ENCODE measurements at regions not wholly inside any gene's neighbourhood (a gene's known extent, or its start where the extent isn't known, plus 50 kb on each side); places are given as distances from the start of the nearest gene placed in this dataset.
A peak's percentile ranks its signal among the peaks of the same experiment; 100 is the strongest.

DNA sequence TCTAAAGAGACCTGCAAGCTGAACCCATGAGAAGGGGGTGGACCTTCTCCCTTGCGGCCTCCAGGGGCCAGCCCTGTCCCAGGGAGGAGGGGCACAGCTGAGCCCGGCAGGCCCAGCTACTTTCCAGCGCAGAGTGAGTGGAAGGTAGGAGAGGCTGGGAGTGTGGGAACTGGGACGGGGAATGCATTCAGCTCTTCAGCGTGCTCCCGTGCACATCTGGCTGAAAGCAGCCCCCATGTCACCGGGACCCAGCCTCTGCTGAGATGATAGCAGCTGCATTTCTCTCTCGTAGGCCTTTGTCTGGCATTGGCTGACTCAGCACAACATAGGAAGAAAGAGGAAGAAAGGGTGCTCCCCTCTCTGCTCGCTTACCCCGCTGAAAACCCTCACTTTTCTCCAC lies 951.5 kb downstream of the TBC1D22A start:
- H3K27ac ChIP-seq (ENCODE audit: insufficient read depth, low read length, poor library complexity, severe bottlenecking) = no peak overlapping the region
- H3K36me3 ChIP-seq (ENCODE audit: control insufficient read depth, insufficient read depth, low read length) = no peaks in the 10 kb centered on the region
- no peaks in the 10 kb centered on the region for H3K27me3 ChIP-seq (ENCODE audit: control insufficient read depth, insufficient read depth, low read length)
- DNase-seq (no peak), ATAC-seq (ENCODE audit: low read depth in 2 of 2) (no peak)
- no peaks in the 10 kb centered on the region for H3K9me3 ChIP-seq (ENCODE audit: control insufficient read depth in 2 of 2, low read length in 2 of 2)
- H3K4me3 ChIP-seq (ENCODE audit: low read depth, low read length) = no peak overlapping the region
- H3K4me3 Mint-ChIP-seq = no peak overlapping the region
- no peaks in the 10 kb centered on the region for H3K36me3 Mint-ChIP-seq
- no peak overlapping the region for H3K27ac Mint-ChIP-seq
- H3K9me3 Mint-ChIP-seq = peaks cover 0 to 1% (median 0%) of the 10 kb centered on the region in 7 donors
- peaks cover 6% of the 10 kb centered on the region for H3K27me3 Mint-ChIP-seq
- H3K4me1 ChIP-seq (ENCODE audit: control insufficient read depth, insufficient read depth, low read length, poor library complexity, severe bottlenecking) = no peaks in the 10 kb centered on the region
- H3K4me1 Mint-ChIP-seq = peaks cover 0 to 2% (median 0%) of the 10 kb centered on the region in 4 donors

DNA sequence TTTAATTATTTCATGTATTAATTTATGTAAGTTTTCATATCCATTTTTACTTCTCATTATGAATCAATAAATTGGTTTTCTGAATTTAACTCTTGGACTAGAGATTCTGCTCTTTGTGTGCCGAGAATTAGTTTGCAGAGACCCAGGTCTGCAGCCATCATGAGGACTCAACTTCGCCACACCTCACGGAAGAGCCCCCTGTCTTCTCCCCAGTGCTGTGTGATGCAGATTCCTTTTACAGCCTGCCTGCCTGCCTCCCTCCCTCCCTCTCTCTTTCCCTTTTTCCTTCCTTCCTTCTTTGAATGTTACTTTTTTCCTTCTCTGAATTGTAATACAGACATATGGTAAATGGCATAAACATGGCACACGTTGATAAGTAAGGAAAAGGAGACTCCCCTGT lies 947.7 kb downstream of the TBC1D22A start:
- no peak for DNase-seq
- Mint-ChIP-seq H3K4me1 (no peaks in the 10 kb centered on the region), H3K9me3 (no peaks in the 10 kb centered on the region), H3K36me3 (no peaks in the 10 kb centered on the region), H3K27me3 (peaks cover 6% of the 10 kb centered on the region), H3K27ac (no peak overlapping the region), H3K4me3 (no peak overlapping the region)
- Histone ChIP-seq H3K27ac (ENCODE audit: insufficient read depth, low read length, poor library complexity, severe bottlenecking) (no peak overlapping the region), H3K4me3 (ENCODE audit: low read depth, low read length) (no peak overlapping the region), H3K36me3 (ENCODE audit: control insufficient read depth, insufficient read depth, low read length) (no peaks in the 10 kb centered on the region), H3K4me1 (ENCODE audit: control insufficient read depth, insufficient read depth, low read length, poor library complexity, severe bottlenecking) (no peaks in the 10 kb centered on the region), H3K27me3 (ENCODE audit: control insufficient read depth, insufficient read depth, low read length) (no peaks in the 10 kb centered on the region), H3K9me3 (ENCODE audit: control insufficient read depth in 2 of 2, low read length in 2 of 2) (no peaks in the 10 kb centered on the region)
- ATAC-seq (ENCODE audit: low read depth in 2 of 2) = no peak

DNA sequence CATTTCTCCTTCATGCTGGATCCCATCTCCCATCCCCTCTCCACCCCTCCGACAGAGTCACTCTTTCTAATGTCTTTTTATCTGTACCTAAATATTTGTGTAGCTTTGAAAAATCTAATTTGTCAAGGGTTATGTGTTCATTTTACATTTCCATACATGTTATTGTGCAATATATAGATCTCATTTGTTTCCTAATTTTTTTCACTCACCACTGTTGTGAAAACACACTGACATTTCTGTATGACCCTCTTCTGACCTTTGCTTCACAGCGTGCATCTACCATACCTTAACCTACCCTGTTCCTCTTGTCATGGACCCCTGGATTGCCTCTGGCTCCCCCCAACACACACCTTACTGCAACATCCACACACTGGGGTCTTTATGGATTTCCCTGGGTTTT lies 942.9 kb downstream of the TBC1D22A start:
- no peaks in the 10 kb centered on the region for H3K36me3 Mint-ChIP-seq
- ATAC-seq (ENCODE audit: low read depth in 2 of 2) = no peak
- no peaks in the 10 kb centered on the region for H3K27me3 ChIP-seq (ENCODE audit: control insufficient read depth, insufficient read depth, low read length)

DNA sequence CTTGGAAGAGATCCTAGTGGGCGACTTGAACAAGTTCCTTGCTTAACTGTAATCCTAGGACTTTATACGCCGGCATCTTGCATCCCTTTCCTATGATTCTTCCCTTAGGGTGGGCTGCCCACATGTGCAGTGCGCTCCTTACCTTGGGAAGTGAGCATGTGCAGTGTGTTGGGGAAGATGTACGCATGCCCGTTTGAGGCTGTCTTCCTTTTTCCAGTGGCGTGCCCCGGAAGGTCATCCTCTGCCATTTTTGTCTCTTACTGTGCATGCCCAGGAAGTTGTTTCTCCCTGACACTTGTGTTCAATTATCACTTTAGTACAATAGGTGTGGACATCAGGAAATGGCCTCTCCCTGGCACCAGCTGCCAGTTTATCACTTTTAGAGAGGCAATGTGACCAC lies 936.5 kb downstream of the TBC1D22A start:
- no peaks in the 10 kb centered on the region for H3K9me3 ChIP-seq (ENCODE audit: control insufficient read depth in 2 of 2, low read length in 2 of 2)

More for the DNA sequence above, 942.9 kb downstream of the TBC1D22A start:
- no peak for DNase-seq
- H3K4me1 ChIP-seq (ENCODE audit: control insufficient read depth, insufficient read depth, low read length, poor library complexity, severe bottlenecking) = no peaks in the 10 kb centered on the region
- H3K9me3 Mint-ChIP-seq = no peaks in the 10 kb centered on the region
- H3K27ac Mint-ChIP-seq = peak overlapping the region in 1 of 3 donors; percentile 67
- no peak overlapping the region for H3K4me3 Mint-ChIP-seq
- H3K4me1 Mint-ChIP-seq = no peaks in the 10 kb centered on the region
- H3K4me3 ChIP-seq (ENCODE audit: low read depth, low read length) = no peak overlapping the region
- no peak overlapping the region for H3K27ac ChIP-seq (ENCODE audit: insufficient read depth, low read length, poor library complexity, severe bottlenecking)
- H3K9me3 ChIP-seq (ENCODE audit: control insufficient read depth in 2 of 2, low read length in 2 of 2) = no peaks in the 10 kb centered on the region
- peaks cover 6% of the 10 kb centered on the region for H3K27me3 Mint-ChIP-seq
- H3K36me3 ChIP-seq (ENCODE audit: control insufficient read depth, insufficient read depth, low read length) = no peaks in the 10 kb centered on the region

DNA sequence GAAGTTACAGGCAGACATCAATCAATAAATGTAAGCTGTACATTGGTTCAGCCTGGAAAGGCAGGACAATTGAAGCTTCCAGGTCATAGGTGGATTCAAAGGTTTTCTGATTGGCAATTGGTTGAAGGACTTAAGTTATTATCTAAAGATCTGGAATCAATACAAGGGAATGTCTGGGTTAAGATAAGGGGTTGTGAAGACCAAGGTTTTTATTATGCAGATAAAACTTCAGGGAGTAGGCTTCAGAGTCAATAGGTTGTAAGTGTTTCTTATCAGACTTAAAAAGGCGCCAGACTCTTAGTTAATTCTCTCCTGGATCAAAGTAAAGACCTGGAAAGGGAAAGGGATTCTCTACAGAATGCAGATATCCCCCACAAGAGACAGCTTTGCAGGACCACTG lies 935.4 kb downstream of the TBC1D22A start:
- H3K27me3 Mint-ChIP-seq = peaks cover 6% of the 10 kb centered on the region
- no peak overlapping the region for H3K4me3 ChIP-seq (ENCODE audit: low read depth, low read length)
- peaks cover 0 to 2% (median 0%) of the 10 kb centered on the region in 7 donors for H3K9me3 Mint-ChIP-seq
- no peaks in the 10 kb centered on the region for H3K27me3 ChIP-seq (ENCODE audit: control insufficient read depth, insufficient read depth, low read length)
- no peak for DNase-seq
- no peaks in the 10 kb centered on the region for H3K36me3 Mint-ChIP-seq
- H3K4me3 Mint-ChIP-seq = no peak overlapping the region
- H3K36me3 ChIP-seq (ENCODE audit: control insufficient read depth, insufficient read depth, low read length) = no peaks in the 10 kb centered on the region
- H3K4me1 ChIP-seq (ENCODE audit: control insufficient read depth, insufficient read depth, low read length, poor library complexity, severe bottlenecking) = no peaks in the 10 kb centered on the region
- H3K9me3 ChIP-seq (ENCODE audit: control insufficient read depth in 2 of 2, low read length in 2 of 2) = no peaks in the 10 kb centered on the region
- peaks cover 0 to 6% (median 0%) of the 10 kb centered on the region in 4 donors for H3K4me1 Mint-ChIP-seq
- no peak overlapping the region for H3K27ac ChIP-seq (ENCODE audit: insufficient read depth, low read length, poor library complexity, severe bottlenecking)
- no peak overlapping the region for H3K27ac Mint-ChIP-seq
- ATAC-seq (ENCODE audit: low read depth in 2 of 2) = no peak

More for the DNA sequence above, 936.5 kb downstream of the TBC1D22A start:
- Histone ChIP-seq H3K4me3 (ENCODE audit: low read depth, low read length) (no peak overlapping the region), H3K27me3 (ENCODE audit: control insufficient read depth, insufficient read depth, low read length) (no peaks in the 10 kb centered on the region), H3K36me3 (ENCODE audit: control insufficient read depth, insufficient read depth, low read length) (no peaks in the 10 kb centered on the region), H3K4me1 (ENCODE audit: control insufficient read depth, insufficient read depth, low read length, poor library complexity, severe bottlenecking) (no peaks in the 10 kb centered on the region), H3K27ac (ENCODE audit: insufficient read depth, low read length, poor library complexity, severe bottlenecking) (no peak overlapping the region)
- Mint-ChIP-seq H3K4me1 (peaks cover 0 to 6% (median 0%) of the 10 kb centered on the region in 4 donors), H3K4me3 (no peak overlapping the region), H3K27me3 (peaks cover 6% of the 10 kb centered on the region), H3K36me3 (no peaks in the 10 kb centered on the region), H3K27ac (no peak overlapping the region), H3K9me3 (peaks cover 0 to 2% (median 0%) of the 10 kb centered on the region in 7 donors)
- DNase-seq (no peak), ATAC-seq (ENCODE audit: low read depth in 2 of 2) (no peak)

DNA sequence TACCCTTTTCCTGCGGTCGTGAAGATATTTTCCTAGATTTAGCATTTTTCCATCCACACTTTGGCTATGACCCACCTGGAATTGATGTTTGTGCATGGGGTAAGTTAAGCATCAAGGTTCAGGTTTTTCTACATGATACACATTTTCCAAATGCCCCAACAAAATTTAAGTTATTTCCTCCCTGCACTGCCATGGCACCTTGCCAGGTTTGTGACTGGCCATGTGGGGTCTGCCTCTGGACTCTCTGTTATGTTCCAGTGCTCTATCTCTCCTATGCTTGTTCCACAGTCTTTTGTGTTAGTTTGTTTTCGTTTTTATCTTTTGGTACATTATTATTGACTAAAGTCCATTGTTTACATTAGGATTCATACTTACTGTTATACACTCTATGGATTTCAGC lies 934.3 kb downstream of the TBC1D22A start:
- no peak for ATAC-seq (ENCODE audit: low read depth in 2 of 2)
- peaks cover 0 to 2% (median 0%) of the 10 kb centered on the region in 7 donors for H3K9me3 Mint-ChIP-seq
- no peak overlapping the region for H3K4me3 ChIP-seq (ENCODE audit: low read depth, low read length)
- H3K27me3 ChIP-seq (ENCODE audit: control insufficient read depth, insufficient read depth, low read length) = no peaks in the 10 kb centered on the region
- H3K36me3 Mint-ChIP-seq = no peaks in the 10 kb centered on the region
- H3K4me1 ChIP-seq (ENCODE audit: control insufficient read depth, insufficient read depth, low read length, poor library complexity, severe bottlenecking) = no peaks in the 10 kb centered on the region
- no peak overlapping the region for H3K27ac ChIP-seq (ENCODE audit: insufficient read depth, low read length, poor library complexity, severe bottlenecking)
- H3K4me1 Mint-ChIP-seq = peaks cover 0 to 6% (median 0%) of the 10 kb centered on the region in 4 donors
- no peaks in the 10 kb centered on the region for H3K36me3 ChIP-seq (ENCODE audit: control insufficient read depth, insufficient read depth, low read length)
- H3K27ac Mint-ChIP-seq = no peak overlapping the region
- H3K4me3 Mint-ChIP-seq = no peak overlapping the region
- no peaks in the 10 kb centered on the region for H3K9me3 ChIP-seq (ENCODE audit: control insufficient read depth in 2 of 2, low read length in 2 of 2)
- H3K27me3 Mint-ChIP-seq = peaks cover 6% of the 10 kb centered on the region
- no peak for DNase-seq

DNA sequence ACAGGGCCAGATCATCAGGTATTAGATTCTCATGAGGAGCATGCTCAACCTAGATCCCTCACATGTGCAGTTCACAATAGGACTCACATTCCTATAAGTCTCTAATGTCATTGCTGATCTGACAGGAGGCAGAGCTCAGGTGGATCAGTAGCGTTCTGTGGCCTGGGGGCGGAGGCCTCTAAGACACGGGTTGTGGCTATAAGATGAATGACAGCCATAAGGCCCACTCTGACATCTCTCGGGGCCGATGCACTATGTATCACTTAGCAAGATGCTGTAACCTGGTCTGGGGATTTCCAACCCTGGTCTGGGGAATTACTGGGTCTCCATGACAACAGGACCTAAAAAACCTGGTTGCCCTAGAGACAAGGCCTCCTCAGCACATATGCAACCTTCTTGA lies 932.7 kb downstream of the TBC1D22A start:
- no peak for ATAC-seq (ENCODE audit: low read depth in 2 of 2)
- H3K27ac Mint-ChIP-seq = no peak overlapping the region

DNA sequence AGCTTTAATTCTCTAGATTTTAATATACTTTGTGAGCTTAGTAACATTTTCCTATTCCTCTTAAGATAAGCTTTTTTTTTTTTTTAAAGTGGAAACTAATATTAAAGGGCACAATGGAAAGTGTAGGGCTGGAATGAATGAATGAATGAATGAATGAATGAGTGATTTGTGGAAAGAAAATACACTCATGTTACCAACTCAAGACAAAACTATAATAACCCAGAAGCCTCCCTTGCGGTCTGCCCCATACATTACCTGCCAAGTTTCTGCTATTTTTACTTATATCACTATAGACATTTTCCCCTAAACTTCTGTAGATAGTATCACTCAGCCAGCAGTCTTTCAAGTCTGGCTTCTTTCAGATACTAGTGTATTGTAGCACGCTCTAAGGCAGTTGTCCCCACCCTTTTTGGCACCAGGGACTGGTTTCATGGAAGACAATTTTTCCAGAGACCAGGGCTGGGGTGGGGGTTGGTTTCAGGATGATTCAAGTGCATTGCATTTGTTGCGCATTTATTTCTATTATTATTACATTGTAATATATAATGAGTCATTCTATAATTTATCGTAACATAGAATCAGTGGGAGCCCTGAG lies 932.2 kb downstream of the TBC1D22A start:
- Mint-ChIP-seq H3K4me1 (peaks cover 0 to 6% (median 0%) of the 10 kb centered on the region in 4 donors), H3K9me3 (peaks cover 0 to 2% (median 0%) of the 10 kb centered on the region in 7 donors), H3K36me3 (no peaks in the 10 kb centered on the region), H3K4me3 (no peak overlapping the region), H3K27me3 (peaks cover under 1% of the 10 kb centered on the region), H3K27ac (no peak overlapping the region)
- no peak overlapping the region for H3K27ac ChIP-seq (ENCODE audit: insufficient read depth, low read length, poor library complexity, severe bottlenecking)
- H3K27me3 ChIP-seq (ENCODE audit: control insufficient read depth, insufficient read depth, low read length) = no peaks in the 10 kb centered on the region
- no peaks in the 10 kb centered on the region for H3K4me1 ChIP-seq (ENCODE audit: control insufficient read depth, insufficient read depth, low read length, poor library complexity, severe bottlenecking)
- DNase-seq (no peak), ATAC-seq (ENCODE audit: low read depth in 2 of 2) (no peak)
- no peaks in the 10 kb centered on the region for H3K36me3 ChIP-seq (ENCODE audit: control insufficient read depth, insufficient read depth, low read length)
- no peak overlapping the region for H3K4me3 ChIP-seq (ENCODE audit: low read depth, low read length)
- H3K9me3 ChIP-seq (ENCODE audit: control insufficient read depth in 2 of 2, low read length in 2 of 2) = no peaks in the 10 kb centered on the region

More for the DNA sequence above, 932.7 kb downstream of the TBC1D22A start:
- no peaks in the 10 kb centered on the region for H3K36me3 ChIP-seq (ENCODE audit: control insufficient read depth, insufficient read depth, low read length)
- Mint-ChIP-seq H3K4me1 (peaks cover 0 to 6% (median 0%) of the 10 kb centered on the region in 4 donors), H3K9me3 (peaks cover 0 to 2% (median 0%) of the 10 kb centered on the region in 7 donors), H3K27me3 (peaks cover 6% of the 10 kb centered on the region), H3K36me3 (no peaks in the 10 kb centered on the region), H3K4me3 (no peak overlapping the region)
- no peaks in the 10 kb centered on the region for H3K27me3 ChIP-seq (ENCODE audit: control insufficient read depth, insufficient read depth, low read length)
- DNase-seq = peak in 1 of 3 donors; percentile 4
- H3K4me1 ChIP-seq (ENCODE audit: control insufficient read depth, insufficient read depth, low read length, poor library complexity, severe bottlenecking) = no peaks in the 10 kb centered on the region
- H3K4me3 ChIP-seq (ENCODE audit: low read depth, low read length) = no peak overlapping the region
- no peak overlapping the region for H3K27ac ChIP-seq (ENCODE audit: insufficient read depth, low read length, poor library complexity, severe bottlenecking)
- no peaks in the 10 kb centered on the region for H3K9me3 ChIP-seq (ENCODE audit: control insufficient read depth in 2 of 2, low read length in 2 of 2)
